Adipocyte (in vitro differentiated cells): ENCODE measurements at regions not wholly inside any gene's neighbourhood (a gene's known extent, or its start where the extent isn't known, plus 50 kb on each side); places are given as distances from the start of the nearest gene placed in this dataset.
"Not testable (repeated sequence)": the region's sequence is repeated elsewhere in the genome, so short reads cannot be mapped to it uniquely, and the experiment has no call there.

Experiments
- DNase-seq: peaks from one replicate; pipeline ENCODE4 v3.0.0-alpha.2; 2015; ENCODE audit warnings: low read depth
- H3K27me3 ChIP-seq: replicated peaks from 2 replicates; pipeline ENCODE4 v1.7.0; 2013; ENCODE audit warnings: mild to moderate bottlenecking, low read length, moderate library complexity; ENCODE audit not compliant: control insufficient read depth, insufficient read depth
- H3K36me3 ChIP-seq: 2 replicates; pipeline ENCODE4 v1.7.0; 2013; ENCODE audit warnings: low read length, mild to moderate bottlenecking, moderate library complexity; ENCODE audit not compliant: control insufficient read depth, insufficient read depth, severe bottlenecking
- H3K4me1 ChIP-seq: 2 replicates; pipeline ENCODE4 v1.7.0; 2013; ENCODE audit warnings: mild to moderate bottlenecking, low read length, moderate library complexity; ENCODE audit not compliant: control insufficient read depth, insufficient read depth
- H3K4me3 ChIP-seq: 2 replicates; pipeline ENCODE4 v1.7.0; 2013; ENCODE audit warnings: mild to moderate bottlenecking, low read length, moderate library complexity
- H3K9ac ChIP-seq: 2 replicates; pipeline ENCODE4 v1.7.0; 2013; ENCODE audit warnings: mild to moderate bottlenecking, low read length, moderate library complexity
- H3K9me3 ChIP-seq: 2 replicates; pipeline ENCODE4 v1.7.0; 2013; ENCODE audit warnings: mild to moderate bottlenecking, low read length, moderate library complexity; ENCODE audit not compliant: control insufficient read depth

DNA sequence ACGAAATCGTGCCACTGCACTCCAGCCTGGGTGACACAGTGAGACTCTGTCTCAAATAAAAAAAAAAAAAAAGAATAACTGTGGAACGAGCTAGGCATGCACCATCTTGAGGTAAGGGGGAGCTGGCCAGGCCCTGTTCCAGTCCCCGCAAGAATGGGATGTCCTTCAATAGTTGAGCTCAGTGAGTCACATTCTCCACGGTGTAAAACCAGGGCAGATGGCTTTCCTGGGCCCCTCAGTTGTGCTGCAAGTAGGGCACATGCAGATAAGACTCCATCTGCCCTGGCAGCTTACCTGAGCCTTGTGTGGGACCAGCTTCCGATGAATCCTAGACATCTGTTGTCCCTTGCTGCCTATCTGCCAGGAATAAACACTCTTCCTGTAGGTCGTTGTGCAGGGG, 312.1 kb downstream of the VRK1 start:
- H3K27me3 ChIP-seq, result no peaks in the 10 kb centered on the region
- no peak overlapping the region for H3K9ac ChIP-seq
- peaks cover 9% of the 10 kb centered on the region for H3K9me3 ChIP-seq
- H3K4me3 ChIP-seq, result no peak overlapping the region
- DNase-seq, result no peak
- H3K4me1 ChIP-seq, result no peaks in the 10 kb centered on the region
- H3K36me3 ChIP-seq, result no peaks in the 10 kb centered on the region

GRCh38 chr14:97113339-97113738, 316.2 kb downstream of the VRK1 start:
- Histone ChIP-seq H3K36me3 (no peaks in the 10 kb centered on the region), H3K9ac (no peak overlapping the region), H3K4me1 (no peaks in the 10 kb centered on the region), H3K27me3 (peaks cover 4% of the 10 kb centered on the region), H3K9me3 (peaks cover 9% of the 10 kb centered on the region), H3K4me3 (no peak overlapping the region)
- no peak for DNase-seq

GRCh38 chr14:97116546-97116945, 319.4 kb downstream of the VRK1 start:
- Histone ChIP-seq H3K4me3 (no peak overlapping the region), H3K4me1 (no peaks in the 10 kb centered on the region), H3K9ac (no peak overlapping the region), H3K9me3 (no peaks in the 10 kb centered on the region), H3K36me3 (no peaks in the 10 kb centered on the region), H3K27me3 (peaks cover 4% of the 10 kb centered on the region)
- no peak for DNase-seq

GRCh38 chr14:97117693-97118092, 320.5 kb downstream of the VRK1 start:
- no peaks in the 10 kb centered on the region for H3K4me1 ChIP-seq
- no peak overlapping the region for H3K4me3 ChIP-seq
- DNase-seq, result no peak
- no peaks in the 10 kb centered on the region for H3K9me3 ChIP-seq
- peaks cover 4% of the 10 kb centered on the region for H3K27me3 ChIP-seq
- H3K9ac ChIP-seq, result no peak overlapping the region
- no peaks in the 10 kb centered on the region for H3K36me3 ChIP-seq

DNA sequence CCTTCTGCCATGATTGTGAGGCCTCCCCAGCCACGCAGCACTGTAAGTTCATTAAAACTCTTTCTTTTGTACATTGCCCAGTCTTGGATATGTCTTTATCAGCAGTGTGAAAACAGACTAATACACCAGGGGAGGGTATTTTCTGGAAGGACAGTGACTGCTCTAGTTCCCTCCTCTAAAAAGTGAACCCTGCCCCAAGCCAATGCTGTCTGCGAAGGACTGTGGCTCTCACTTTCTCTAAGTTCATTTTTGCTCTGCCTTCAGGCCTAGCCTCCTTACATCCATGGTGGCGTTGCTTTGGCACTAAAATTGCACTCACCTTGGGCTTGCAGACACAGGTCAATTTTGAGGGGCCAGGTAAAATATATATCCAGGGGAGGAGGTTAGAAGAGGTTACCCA, 323.0 kb downstream of the VRK1 start:
- H3K36me3 ChIP-seq, result no peaks in the 10 kb centered on the region
- no peaks in the 10 kb centered on the region for H3K9me3 ChIP-seq
- H3K27me3 ChIP-seq, result peaks cover 4% of the 10 kb centered on the region
- no peak overlapping the region for H3K9ac ChIP-seq
- no peak for DNase-seq
- H3K4me1 ChIP-seq, result no peaks in the 10 kb centered on the region
- H3K4me3 ChIP-seq, result no peak overlapping the region

- H3K27me3 ChIP-seq, result peaks cover 4% of the 10 kb centered on the region
- no peak overlapping the region for H3K4me3 ChIP-seq
- no peaks in the 10 kb centered on the region for H3K4me1 ChIP-seq
- H3K36me3 ChIP-seq, result no peaks in the 10 kb centered on the region
- no peak overlapping the region for H3K9ac ChIP-seq
- H3K9me3 ChIP-seq, result no peaks in the 10 kb centered on the region
- no peak for DNase-seq
Measured at GRCh38 chr14:97120611-97121031, 323.4 kb downstream of the VRK1 start.

- Histone ChIP-seq H3K4me3 (no peak overlapping the region), H3K4me1 (no peaks in the 10 kb centered on the region), H3K9me3 (no peaks in the 10 kb centered on the region), H3K9ac (no peak overlapping the region), H3K27me3 (no peaks in the 10 kb centered on the region), H3K36me3 (no peaks in the 10 kb centered on the region)
- no peak for DNase-seq
Measured at GRCh38 chr14:97129639-97130038, 332.5 kb downstream of the VRK1 start.

GRCh38 chr14:97135847-97136246, 338.7 kb downstream of the VRK1 start:
- not testable (repeated sequence) for H3K9me3 ChIP-seq, H3K36me3 ChIP-seq

DNA sequence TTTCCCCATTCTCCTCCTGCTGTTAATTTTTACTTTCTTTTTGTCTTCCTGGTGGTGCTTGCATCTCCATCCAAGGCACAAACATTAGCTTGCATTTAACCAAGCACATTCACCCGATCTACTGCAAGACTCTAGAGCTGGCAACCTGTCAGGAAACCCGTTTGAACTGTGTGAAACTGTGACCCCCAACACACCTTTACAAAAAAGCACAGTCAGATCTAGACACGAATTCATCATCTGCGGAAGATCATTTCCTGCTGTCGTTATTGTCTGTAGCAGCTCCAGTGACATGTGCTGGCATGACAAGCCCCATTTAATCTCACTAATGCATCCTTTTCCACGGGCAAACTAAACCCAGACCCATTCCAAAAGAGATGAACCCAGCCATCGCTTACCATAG, 340.5 kb downstream of the VRK1 start:
- no peak for DNase-seq
- Histone ChIP-seq H3K9me3 (no peaks in the 10 kb centered on the region), H3K36me3 (no peaks in the 10 kb centered on the region), H3K27me3 (peaks cover 3% of the 10 kb centered on the region), H3K4me3 (no peak overlapping the region), H3K9ac (no peak overlapping the region), H3K4me1 (no peaks in the 10 kb centered on the region)

More at GRCh38 chr14:97135847-97136246, 338.7 kb downstream of the VRK1 start:
- H3K4me3 ChIP-seq, DNase-seq, H3K4me1 ChIP-seq, H3K9ac ChIP-seq, H3K27me3 ChIP-seq: not testable (repeated sequence)

- no peak for DNase-seq
- Histone ChIP-seq H3K9ac (no peak overlapping the region), H3K4me3 (no peak overlapping the region), H3K36me3 (no peaks in the 10 kb centered on the region), H3K9me3 (no peaks in the 10 kb centered on the region), H3K4me1 (no peaks in the 10 kb centered on the region), H3K27me3 (peaks cover 3% of the 10 kb centered on the region)
Measured at GRCh38 chr14:97138801-97139200, 341.6 kb downstream of the VRK1 start.

DNA sequence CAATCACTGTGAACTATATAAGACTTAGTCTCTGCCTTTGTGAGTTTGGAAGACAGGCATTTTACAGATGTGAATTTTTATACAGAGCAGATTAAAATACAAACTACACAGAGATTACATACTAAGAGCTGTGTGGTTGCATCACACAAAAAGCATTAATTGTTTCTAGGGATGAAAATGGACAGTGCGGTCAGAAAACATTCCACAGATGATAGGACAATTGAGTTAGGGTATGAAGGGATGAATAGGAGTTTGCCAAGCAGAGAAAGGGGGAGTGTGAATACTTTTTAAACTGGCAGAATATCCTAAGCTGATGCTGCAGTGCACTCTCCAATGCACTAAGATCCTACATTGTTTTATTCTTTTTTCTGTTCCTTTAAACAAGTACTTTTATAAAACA, 345.8 kb downstream of the VRK1 start:
- Histone ChIP-seq H3K27me3 (peaks cover 5% of the 10 kb centered on the region), H3K9me3 (peaks cover 3% of the 10 kb centered on the region), H3K36me3 (no peaks in the 10 kb centered on the region), H3K4me1 (no peaks in the 10 kb centered on the region), H3K9ac (no peak overlapping the region), H3K4me3 (no peak overlapping the region)
- DNase-seq, result no peak

DNA sequence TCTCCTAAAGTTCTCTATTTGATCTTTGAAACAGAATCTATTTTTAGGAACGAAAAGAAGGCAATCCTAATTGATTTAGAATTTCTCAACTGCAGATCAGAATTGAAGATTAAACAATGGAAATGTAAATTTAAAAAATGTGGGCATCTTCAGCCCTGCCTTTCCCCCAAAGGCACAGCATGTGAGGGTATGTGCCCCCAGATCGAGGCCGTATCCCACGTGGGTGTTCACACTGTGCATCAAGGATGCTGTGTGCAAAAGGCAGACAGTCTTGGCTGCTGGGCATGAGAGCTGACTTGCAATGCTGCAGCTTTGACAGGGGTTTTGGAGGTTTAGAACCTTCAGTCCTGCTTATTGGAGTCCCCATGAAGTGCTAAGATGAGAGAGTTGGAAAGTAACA, 346.3 kb downstream of the VRK1 start:
- no peak overlapping the region for H3K9ac ChIP-seq

More for the DNA sequence above, 346.3 kb downstream of the VRK1 start:
- no peak for DNase-seq
- H3K36me3 ChIP-seq, result no peaks in the 10 kb centered on the region
- H3K4me3 ChIP-seq, result no peak overlapping the region
- peaks cover 3% of the 10 kb centered on the region for H3K9me3 ChIP-seq
- H3K27me3 ChIP-seq, result peaks cover 5% of the 10 kb centered on the region
- H3K4me1 ChIP-seq, result no peaks in the 10 kb centered on the region
